Upper lobe of left lung (tissue), 4 donors: ENCODE measurements at regions not wholly inside any gene's neighbourhood (a gene's known extent, or its start where the extent isn't known, plus 50 kb on each side); places are given as distances from the start of the nearest gene placed in this dataset.
"Not testable (repeated sequence)": the region's sequence is repeated elsewhere in the genome, so short reads cannot be mapped to it uniquely, and the experiment has no call there.

Source experiments
- EP300 ChIP-seq, 4 donors: sonication (generic); formaldehyde crosslinking; IDR thresholded peaks; one replicate each; pipeline ENCODE4 v1.5.1; 2017; ENCODE audit warnings: antibody characterized with exemption in 4 of 4, control low read depth in 2 of 4
- POLR2A ChIP-seq, 4 donors: fragments of 450-650 bp; IDR thresholded peaks; one replicate each; pipeline ENCODE4 v1.5.1; 2016 to 2017; ENCODE audit warnings: antibody characterized with exemption in 4 of 4, mild to moderate bottlenecking in 2 of 4
- POLR2AphosphoS5 ChIP-seq, 2 donors: sonication (generic); formaldehyde crosslinking; IDR thresholded peaks; one replicate each; pipeline ENCODE4 v1.5.1; 2017; ENCODE audit warnings: antibody characterized with exemption in 2 of 2
- TF ChIP-seq, protein P1 (sequence below), 6 experiments: fragments of 450-650 bp in 4 of 6; fragments of 200-600 bp in 2 of 6; sonication (generic) in 2 of 6; IDR thresholded peaks; one replicate each; pipeline ENCODE4 v1.5.1; 2016 to 2019; ENCODE audit warnings: antibody characterized with exemption in 6 of 6

DNA sequence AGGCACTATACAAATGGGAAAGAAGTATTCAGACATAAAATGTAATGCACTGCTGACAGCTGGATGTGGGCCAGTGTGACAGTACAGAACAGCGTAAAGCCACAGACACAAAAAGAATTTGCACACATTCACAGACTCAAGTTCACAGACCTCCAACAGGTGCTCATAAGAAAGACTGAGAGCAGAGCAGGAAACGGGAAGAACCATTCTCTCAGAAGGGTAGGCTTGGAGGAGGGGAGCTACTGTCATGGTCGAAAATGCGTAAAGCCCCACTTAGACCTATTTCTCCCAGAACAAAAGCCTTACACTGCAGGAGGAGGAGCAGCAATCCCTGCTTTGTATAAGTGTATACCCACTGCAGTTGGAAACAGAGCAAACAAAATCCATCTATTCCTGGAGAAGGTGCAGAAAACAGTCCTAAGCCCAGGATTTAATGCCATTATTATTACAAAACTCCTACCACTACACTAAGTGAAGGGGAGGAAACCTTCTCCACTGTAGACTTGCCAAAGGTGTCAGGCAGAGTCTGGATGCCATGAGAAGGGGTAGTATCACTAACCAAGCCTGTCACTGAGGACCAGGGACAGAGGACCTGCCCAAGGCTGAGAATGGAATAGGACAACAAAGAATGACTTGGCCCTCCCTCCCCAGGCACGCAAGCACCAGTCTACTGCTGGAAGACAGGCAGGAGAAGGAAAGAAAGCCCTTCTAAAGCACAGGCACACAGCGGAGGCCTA, 103.0 kb upstream of the FAM25C start:
- TF ChIP-seq, protein P1, sequence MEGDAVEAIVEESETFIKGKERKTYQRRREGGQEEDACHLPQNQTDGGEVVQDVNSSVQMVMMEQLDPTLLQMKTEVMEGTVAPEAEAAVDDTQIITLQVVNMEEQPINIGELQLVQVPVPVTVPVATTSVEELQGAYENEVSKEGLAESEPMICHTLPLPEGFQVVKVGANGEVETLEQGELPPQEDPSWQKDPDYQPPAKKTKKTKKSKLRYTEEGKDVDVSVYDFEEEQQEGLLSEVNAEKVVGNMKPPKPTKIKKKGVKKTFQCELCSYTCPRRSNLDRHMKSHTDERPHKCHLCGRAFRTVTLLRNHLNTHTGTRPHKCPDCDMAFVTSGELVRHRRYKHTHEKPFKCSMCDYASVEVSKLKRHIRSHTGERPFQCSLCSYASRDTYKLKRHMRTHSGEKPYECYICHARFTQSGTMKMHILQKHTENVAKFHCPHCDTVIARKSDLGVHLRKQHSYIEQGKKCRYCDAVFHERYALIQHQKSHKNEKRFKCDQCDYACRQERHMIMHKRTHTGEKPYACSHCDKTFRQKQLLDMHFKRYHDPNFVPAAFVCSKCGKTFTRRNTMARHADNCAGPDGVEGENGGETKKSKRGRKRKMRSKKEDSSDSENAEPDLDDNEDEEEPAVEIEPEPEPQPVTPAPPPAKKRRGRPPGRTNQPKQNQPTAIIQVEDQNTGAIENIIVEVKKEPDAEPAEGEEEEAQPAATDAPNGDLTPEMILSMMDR (IDR thresholded peaks at IDR 0.05): not testable (repeated sequence)
- TF ChIP-seq POLR2AphosphoS5, POLR2A, EP300 (IDR thresholded peaks at IDR 0.05): not testable (repeated sequence)
